ENCODE measurements at regions not wholly inside any gene's neighbourhood (a gene's known extent, or its start where the extent isn't known, plus 50 kb on each side); places are given as distances from the start of the nearest gene placed in this dataset.

GRCh38 chr4:87746001-87746400, 53.4 kb upstream of the IBSP start:
- TF ChIP-seq CTCF (IDR thresholded peaks at IDR 0.05) (no peak), POLR2A (IDR thresholded peaks at IDR 0.05) (no peak)
